ENCODE measurements at regions not wholly inside any gene's neighbourhood (a gene's known extent, or its start where the extent isn't known, plus 50 kb on each side); places are given as distances from the start of the nearest gene placed in this dataset.

DNA sequence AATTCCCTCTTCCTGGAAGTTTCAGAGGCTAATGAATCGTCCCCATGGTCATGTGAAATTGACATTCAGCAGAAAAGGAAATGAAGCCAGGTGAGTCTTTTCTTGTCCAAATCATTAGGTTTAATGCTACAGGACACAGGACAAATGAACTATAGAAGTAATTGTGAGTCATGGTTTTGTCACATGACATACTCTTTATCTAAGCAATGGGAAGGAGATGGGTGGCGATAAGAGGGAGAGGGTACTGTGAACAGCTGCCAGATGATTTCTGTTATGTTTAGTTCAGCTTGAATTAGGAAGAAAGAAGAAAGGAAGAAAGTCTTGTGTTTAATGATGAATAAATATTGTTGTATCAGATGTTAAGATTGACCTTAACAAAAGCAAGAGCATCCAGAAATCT, 515.4 kb upstream of the ZNF717 start:
- TF ChIP-seq, protein P1, sequence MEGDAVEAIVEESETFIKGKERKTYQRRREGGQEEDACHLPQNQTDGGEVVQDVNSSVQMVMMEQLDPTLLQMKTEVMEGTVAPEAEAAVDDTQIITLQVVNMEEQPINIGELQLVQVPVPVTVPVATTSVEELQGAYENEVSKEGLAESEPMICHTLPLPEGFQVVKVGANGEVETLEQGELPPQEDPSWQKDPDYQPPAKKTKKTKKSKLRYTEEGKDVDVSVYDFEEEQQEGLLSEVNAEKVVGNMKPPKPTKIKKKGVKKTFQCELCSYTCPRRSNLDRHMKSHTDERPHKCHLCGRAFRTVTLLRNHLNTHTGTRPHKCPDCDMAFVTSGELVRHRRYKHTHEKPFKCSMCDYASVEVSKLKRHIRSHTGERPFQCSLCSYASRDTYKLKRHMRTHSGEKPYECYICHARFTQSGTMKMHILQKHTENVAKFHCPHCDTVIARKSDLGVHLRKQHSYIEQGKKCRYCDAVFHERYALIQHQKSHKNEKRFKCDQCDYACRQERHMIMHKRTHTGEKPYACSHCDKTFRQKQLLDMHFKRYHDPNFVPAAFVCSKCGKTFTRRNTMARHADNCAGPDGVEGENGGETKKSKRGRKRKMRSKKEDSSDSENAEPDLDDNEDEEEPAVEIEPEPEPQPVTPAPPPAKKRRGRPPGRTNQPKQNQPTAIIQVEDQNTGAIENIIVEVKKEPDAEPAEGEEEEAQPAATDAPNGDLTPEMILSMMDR (IDR thresholded peaks at IDR 0.05): no peak
- TF ChIP-seq, protein P2, sequence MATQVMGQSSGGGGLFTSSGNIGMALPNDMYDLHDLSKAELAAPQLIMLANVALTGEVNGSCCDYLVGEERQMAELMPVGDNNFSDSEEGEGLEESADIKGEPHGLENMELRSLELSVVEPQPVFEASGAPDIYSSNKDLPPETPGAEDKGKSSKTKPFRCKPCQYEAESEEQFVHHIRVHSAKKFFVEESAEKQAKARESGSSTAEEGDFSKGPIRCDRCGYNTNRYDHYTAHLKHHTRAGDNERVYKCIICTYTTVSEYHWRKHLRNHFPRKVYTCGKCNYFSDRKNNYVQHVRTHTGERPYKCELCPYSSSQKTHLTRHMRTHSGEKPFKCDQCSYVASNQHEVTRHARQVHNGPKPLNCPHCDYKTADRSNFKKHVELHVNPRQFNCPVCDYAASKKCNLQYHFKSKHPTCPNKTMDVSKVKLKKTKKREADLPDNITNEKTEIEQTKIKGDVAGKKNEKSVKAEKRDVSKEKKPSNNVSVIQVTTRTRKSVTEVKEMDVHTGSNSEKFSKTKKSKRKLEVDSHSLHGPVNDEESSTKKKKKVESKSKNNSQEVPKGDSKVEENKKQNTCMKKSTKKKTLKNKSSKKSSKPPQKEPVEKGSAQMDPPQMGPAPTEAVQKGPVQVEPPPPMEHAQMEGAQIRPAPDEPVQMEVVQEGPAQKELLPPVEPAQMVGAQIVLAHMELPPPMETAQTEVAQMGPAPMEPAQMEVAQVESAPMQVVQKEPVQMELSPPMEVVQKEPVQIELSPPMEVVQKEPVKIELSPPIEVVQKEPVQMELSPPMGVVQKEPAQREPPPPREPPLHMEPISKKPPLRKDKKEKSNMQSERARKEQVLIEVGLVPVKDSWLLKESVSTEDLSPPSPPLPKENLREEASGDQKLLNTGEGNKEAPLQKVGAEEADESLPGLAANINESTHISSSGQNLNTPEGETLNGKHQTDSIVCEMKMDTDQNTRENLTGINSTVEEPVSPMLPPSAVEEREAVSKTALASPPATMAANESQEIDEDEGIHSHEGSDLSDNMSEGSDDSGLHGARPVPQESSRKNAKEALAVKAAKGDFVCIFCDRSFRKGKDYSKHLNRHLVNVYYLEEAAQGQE (IDR thresholded peaks at IDR 0.05; ENCODE audit: insufficient read depth in 1 of 2, low read depth in 2 of 2, low read length in 1 of 2): no peak

All from Panc1 (cell line).